ENCODE measurements at regions not wholly inside any gene's neighbourhood (a gene's known extent, or its start where the extent isn't known, plus 50 kb on each side); places are given as distances from the start of the nearest gene placed in this dataset.
"Not testable (repeated sequence)": the region's sequence is repeated elsewhere in the genome, so short reads cannot be mapped to it uniquely, and the experiment has no call there.

DNA sequence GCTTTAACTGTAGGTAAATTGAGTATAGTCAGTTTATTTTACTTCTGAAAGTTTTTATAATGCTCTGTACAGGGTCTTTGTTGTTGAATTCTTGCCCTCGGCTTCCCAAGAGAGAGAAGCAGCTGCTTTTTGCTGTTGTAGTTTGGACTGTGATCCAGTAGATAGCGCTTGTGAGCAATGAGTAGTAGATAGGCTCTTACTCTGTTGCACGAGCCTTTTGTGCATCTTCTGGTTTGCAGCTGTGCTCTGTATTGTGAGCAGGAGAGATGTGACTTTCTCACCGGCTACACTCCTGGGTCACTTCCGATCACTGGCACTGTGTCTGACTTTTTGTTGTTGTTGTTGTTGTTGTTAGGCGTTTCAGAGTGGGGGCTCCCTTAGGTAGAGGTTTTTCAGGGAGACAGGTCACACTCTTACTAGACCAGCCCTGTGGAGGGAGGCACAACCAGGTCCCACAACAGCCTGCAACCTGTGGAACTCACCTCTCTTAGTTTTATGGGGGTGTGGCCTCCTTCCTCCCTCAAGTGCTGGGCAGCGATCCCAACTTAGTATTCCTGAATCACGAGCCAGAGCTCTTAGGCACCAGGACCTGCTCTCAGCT, 822.1 kb upstream of the GALNTL6 start:
- DNase-seq (ENCODE audit: low spot score): peak; percentile 59

GRCh38 chr4:170988446-170988845, 824.8 kb upstream of the GALNTL6 start:
- DNase-seq (ENCODE audit: low spot score): no peak

GRCh38 chr4:170979736-170980135, 833.5 kb upstream of the GALNTL6 start:
- DNase-seq (ENCODE audit: low spot score): no peak

- DNase-seq (ENCODE audit: low spot score): no peak
Measured at GRCh38 chr4:170978990-170979389, 834.2 kb upstream of the GALNTL6 start.

DNA sequence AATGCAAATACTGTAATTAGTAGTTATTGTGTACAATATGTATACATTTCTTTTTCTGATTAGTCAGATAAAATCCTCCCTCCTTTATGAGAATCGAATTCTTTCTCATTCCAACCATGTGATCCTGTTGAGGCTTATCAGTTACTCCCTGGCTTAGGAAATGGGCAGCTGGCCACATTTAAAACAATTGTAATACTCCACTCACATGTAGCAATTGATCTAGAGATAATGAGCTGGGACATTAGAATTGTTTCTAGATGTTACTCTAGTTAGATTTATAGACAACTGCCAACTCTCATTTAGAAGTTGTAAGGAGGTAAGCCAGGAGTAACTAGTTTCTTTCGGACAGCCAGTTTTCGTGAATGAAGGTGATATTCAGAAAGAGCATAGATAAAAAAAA, 859.3 kb upstream of the AADAT start:
- DNase-seq (ENCODE audit: low spot score): no peak

DNA sequence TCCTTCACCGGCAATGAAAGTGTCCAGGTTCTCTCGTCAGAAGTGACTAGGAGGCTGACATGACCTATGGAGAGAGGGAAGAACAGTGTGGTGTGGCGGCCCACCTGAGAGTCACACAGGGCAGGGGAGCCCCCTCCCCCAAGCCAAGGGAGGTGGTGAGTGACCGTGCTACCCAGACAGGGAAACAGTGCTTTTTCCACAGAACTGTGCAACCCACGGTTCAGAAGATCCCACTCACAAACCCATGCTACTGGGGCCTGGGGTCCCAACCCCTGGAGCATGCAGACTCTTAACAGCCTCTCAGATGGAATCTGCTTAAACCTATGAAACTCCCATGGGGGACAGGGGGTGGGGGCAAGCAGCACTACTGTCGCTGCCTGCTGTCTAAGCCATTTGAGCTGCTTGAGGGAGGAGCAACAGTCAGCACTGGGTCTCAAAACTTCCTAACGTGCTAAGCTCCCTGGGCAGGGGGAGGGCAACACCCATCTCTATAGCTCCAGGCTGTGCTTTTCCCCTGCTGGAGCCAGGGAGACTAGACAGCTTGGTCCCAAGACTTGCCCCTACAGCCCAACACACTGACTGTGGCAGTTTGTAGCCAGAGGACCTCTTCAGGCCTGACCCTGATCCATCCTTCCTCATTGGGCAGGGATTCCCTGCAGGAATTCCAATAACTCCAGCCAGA, 850.4 kb upstream of the AADAT start:
- DNase-seq (ENCODE audit: low spot score): peak; percentile 71

DNA sequence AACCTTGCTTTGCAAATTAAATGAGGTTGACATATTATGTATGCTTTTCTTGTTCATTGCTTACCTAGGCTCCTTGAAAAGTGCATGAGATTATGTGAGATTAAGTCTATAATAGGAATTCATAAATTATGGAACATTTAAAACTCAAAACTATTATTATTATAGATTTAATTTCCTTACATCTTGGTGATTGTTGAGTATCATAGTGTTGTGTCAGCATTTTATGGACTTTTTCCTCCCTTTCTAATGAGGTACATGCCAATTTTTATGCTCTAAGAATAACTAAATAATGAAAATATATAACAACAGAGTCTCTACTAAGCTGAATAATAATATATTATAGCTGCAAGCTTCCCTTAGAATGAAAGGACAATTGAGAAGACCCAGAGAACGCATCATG, 848.8 kb upstream of the AADAT start:
- no peak for DNase-seq (ENCODE audit: low spot score)

GRCh38 chr4:170931321-170931720, 841.6 kb upstream of the AADAT start:
- no peak for DNase-seq (ENCODE audit: low spot score)

DNA sequence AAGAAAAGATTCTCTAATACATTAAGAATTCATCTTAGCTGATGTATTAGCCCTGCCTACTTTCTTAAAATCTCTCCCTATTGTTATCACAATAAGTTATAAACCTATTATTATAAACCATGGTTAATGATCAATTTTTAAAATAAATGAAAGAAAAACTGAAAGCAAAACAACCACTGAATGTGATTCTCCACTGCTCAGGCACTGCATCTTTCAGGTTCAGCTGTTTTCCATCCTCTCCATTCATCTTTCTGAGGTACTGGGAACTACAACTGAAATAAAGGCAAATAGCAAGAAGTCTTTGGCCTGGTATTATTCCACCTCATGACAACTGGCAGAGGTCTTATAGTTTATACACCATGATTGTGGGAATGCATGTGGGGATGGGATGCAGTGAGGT, 798.9 kb upstream of the AADAT start:
- DNase-seq (ENCODE audit: low spot score): no peak

DNA sequence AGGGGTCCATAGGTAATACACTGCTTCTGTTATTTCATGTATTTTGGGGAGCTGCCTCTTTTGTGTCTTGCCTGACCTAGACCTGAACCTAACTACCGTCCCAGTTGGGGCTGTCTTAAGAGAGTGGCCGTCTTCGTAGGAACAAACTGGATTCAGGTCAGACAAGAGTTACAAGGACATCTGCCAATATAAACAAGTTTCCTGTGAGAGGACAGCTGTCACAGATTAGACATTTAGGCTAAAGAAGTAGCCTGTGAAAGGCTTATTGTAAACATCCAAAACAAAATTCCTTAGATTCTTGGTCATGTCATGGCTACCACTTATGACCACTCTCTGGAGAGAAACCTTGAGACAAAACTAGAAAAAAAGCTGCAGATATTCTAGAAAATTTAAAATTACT, 797.6 kb upstream of the AADAT start:
- DNase-seq (ENCODE audit: low spot score): no peak

DNA sequence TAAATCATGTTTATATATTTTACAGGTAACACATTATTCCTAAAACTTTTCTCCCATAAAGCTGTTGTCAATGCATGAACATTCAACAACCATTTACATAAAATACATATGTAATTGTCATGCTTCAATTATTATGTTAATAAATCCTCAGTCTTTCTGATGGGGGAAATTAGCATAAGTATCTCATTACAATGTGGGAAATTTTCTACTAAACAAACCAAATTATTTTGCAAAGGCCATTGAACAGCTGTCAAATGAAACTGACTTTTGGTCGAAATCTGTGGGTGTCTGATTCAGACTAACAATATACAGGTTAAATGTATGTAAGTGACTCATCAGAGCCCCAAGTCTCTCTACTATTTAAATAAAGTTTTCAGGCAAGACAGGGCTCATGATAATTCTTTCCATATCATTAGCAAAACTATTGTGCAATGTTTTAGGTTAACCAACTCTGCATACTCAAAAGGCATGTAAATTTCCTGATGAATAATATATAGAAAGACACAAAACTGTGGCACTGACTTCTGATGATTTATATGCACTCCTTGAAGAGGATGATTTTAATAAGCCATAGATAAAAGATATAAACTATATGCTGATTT, 795.3 kb upstream of the AADAT start:
- DNase-seq (ENCODE audit: low spot score): no peak

GRCh38 chr4:170881646-170882045, 791.9 kb upstream of the AADAT start:
- DNase-seq (ENCODE audit: low spot score): not testable (repeated sequence)

DNA sequence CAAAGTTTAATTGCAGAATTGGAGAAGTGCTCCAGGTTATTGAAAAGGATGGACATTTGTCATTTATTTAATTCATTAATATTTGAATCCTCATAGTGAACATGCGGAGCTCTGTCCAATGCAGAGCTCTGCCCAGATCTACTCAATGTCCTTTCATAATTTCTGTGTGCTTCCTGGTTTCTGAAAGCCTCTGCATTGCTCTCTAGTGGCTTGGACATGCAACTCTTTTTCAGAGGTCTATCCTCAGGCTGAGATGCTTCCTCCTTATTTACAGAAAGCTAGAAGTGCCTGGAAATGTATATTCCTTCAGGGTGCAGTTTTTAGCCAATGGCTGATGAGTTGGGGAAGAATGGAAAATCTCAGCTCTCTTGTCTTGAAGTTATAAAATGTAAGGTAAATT, 786.1 kb upstream of the AADAT start:
- DNase-seq (ENCODE audit: low spot score): peak; percentile 26

DNA sequence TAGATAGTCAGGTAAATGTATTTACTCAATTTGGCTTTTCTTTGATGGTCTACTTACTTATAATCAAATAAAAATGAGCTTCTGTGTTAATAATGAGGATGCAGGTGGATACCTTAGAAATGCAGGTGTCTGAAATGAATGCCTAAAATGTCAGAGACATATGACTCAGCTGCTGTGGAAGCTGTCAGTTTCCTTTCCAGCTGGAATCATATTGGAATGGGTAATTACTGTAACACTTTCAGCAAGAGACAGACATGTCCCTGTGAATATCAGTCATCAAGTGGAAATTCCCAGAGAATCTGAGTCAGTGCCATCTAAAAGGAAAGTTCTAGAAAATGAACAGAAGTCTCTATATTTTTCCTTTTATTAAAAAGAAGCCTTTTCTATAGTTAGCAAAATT, 783.0 kb upstream of the AADAT start:
- no peak for DNase-seq (ENCODE audit: low spot score)

DNA sequence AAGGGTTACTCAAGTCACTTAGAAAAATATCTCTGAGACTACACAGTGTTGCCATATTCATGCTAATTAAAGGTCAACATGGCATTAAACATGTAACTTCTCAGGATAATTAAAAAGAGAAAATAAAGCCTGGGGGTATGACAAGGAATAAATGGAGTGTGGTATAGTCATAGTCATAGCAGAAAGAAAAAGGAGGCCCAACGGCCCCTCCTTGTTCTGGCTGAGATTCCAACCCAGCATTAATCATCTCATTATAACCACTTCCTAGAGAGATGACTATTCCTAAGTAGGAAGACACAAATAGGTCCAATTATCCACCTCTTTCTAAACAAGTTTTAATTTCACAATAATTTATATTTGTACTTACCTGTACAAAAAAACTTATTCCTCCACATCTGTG, 778.4 kb upstream of the AADAT start:
- DNase-seq (ENCODE audit: low spot score): no peak

GRCh38 chr4:170854097-170854496, 764.3 kb upstream of the AADAT start:
- DNase-seq (ENCODE audit: low spot score): no peak

- peak; percentile 75 for DNase-seq (ENCODE audit: low spot score)
Measured at GRCh38 chr4:170853422-170854021, 763.8 kb upstream of the AADAT start.

DNA sequence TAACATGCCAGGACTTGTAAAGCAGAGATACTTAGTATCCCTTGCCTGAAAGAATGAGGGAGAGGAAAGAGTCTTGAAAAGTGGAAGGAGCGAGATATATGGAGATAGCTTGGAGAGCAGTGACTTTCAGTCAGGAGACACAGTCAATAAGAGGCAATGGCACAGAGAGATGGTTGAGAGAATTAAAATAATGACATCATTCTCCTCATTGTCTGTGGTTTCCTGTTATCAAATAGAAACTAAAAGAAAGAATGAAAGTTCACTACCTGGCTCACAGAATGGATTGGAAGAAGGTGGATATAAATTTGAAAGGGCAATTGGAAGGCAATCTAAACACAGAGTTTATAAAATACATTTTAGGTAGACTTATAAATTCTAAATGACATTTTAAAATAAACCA, 760.2 kb upstream of the AADAT start:
- no peak for DNase-seq (ENCODE audit: low spot score)

- DNase-seq (ENCODE audit: low spot score): no peak
Measured at GRCh38 chr4:170827562-170828274, 738.0 kb upstream of the AADAT start.

- DNase-seq (ENCODE audit: low spot score): no peak
Measured at GRCh38 chr4:170818786-170819185, 729.0 kb upstream of the AADAT start.

GRCh38 chr4:170805352-170805751, 715.6 kb upstream of the AADAT start:
- DNase-seq (ENCODE audit: low spot score): peak; percentile 29

DNA sequence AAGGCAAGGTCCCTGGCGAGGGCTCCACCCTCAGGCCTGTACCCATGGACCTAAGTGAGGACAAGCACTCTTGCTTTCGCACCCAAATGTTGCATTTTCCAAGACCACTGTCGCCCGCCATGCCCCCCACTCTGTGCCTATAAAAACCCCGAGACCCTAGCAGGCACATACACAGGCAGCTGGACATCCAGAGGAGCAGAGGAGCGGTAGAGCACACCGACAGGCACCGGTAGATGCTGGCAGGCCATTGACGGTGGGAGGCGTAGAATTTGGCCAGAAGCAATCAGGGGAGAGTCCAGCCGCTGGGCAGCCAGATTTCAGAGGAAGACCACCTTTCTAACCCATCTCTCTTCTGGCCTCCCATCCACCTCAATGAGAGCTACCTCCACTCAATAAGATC, 715.2 kb upstream of the AADAT start:
- DNase-seq (ENCODE audit: low spot score): peak; percentile 8

GRCh38 chr4:170803492-170803891, 713.7 kb upstream of the AADAT start:
- no peak for DNase-seq (ENCODE audit: low spot score)
